ENCODE measurements at regions not wholly inside any gene's neighbourhood (a gene's known extent, or its start where the extent isn't known, plus 50 kb on each side); places are given as distances from the start of the nearest gene placed in this dataset.
"Not testable (repeated sequence)": the region's sequence is repeated elsewhere in the genome, so short reads cannot be mapped to it uniquely, and the experiment has no call there.

GRCh38 chr7:4519819-4520520, 162.1 kb upstream of the FOXK1 start:
- FAIRE-seq (no peak), DNase-seq (ENCODE audit: insufficient read length, low spot score) (no peak)

GRCh38 chr7:4523219-4523618, 158.9 kb upstream of the FOXK1 start:
- DNase-seq (ENCODE audit: insufficient read length, low spot score) (no peak), FAIRE-seq (no peak)

- DNase-seq (ENCODE audit: insufficient read length, low spot score) = no peak
These were observed 158.2 kb upstream of the FOXK1 start for GRCh38 chr7:4523873-4524272.

GRCh38 chr7:4525884-4526283, 156.2 kb upstream of the FOXK1 start:
- FAIRE-seq (no peak), DNase-seq (ENCODE audit: insufficient read length, low spot score) (no peak)

More at GRCh38 chr7:4523873-4524272, 158.2 kb upstream of the FOXK1 start:
- FAIRE-seq = no peak

- DNase-seq (ENCODE audit: insufficient read length, low spot score) = no peak
These were observed 154.0 kb upstream of the FOXK1 start for GRCh38 chr7:4527988-4528636.

GRCh38 chr7:4531236-4531635, 150.9 kb upstream of the FOXK1 start:
- DNase-seq (ENCODE audit: insufficient read length, low spot score) = no peak
- FAIRE-seq = no peak

More at GRCh38 chr7:4527988-4528636, 154.0 kb upstream of the FOXK1 start:
- FAIRE-seq = no peak

- not testable (repeated sequence) for FAIRE-seq; DNase-seq (ENCODE audit: insufficient read length, low spot score)
These were observed 148.8 kb upstream of the FOXK1 start for GRCh38 chr7:4533339-4533738.

GRCh38 chr7:4549681-4550080, 132.4 kb upstream of the FOXK1 start:
- DNase-seq (ENCODE audit: insufficient read length, low spot score) (no peak), FAIRE-seq (no peak)

- DNase-seq (ENCODE audit: insufficient read length, low spot score) (no peak), FAIRE-seq (no peak)
These were observed 132.0 kb upstream of the FOXK1 start for GRCh38 chr7:4550117-4550516.

- DNase-seq (ENCODE audit: insufficient read length, low spot score) (no peak), FAIRE-seq (no peak)
These were observed 129.1 kb upstream of the FOXK1 start for GRCh38 chr7:4552985-4553384.

- FAIRE-seq = no peak
These were observed 125.0 kb upstream of the FOXK1 start for GRCh38 chr7:4556868-4557793.

GRCh38 chr7:4561795-4562194, 120.3 kb upstream of the FOXK1 start:
- FAIRE-seq (no peak), DNase-seq (ENCODE audit: insufficient read length, low spot score) (no peak)

More at GRCh38 chr7:4556868-4557793, 125.0 kb upstream of the FOXK1 start:
- no peak for DNase-seq (ENCODE audit: insufficient read length, low spot score)

- DNase-seq (ENCODE audit: insufficient read length, low spot score) = no peak
- no peak for FAIRE-seq
These were observed 115.4 kb upstream of the FOXK1 start for GRCh38 chr7:4566714-4567113.

- DNase-seq (ENCODE audit: insufficient read length, low spot score) = no peak
- FAIRE-seq = no peak
These were observed 107.2 kb upstream of the FOXK1 start for GRCh38 chr7:4574851-4575250.

- FAIRE-seq = no peak
- no peak for DNase-seq (ENCODE audit: insufficient read length, low spot score)
These were observed 106.8 kb upstream of the FOXK1 start for GRCh38 chr7:4575254-4575653.

GRCh38 chr7:4602905-4603842, 78.9 kb upstream of the FOXK1 start:
- DNase-seq (ENCODE audit: insufficient read length, low spot score) (no peak), FAIRE-seq (no peak)

GRCh38 chr7:4603843-4604231, 78.3 kb upstream of the FOXK1 start:
- DNase-seq (ENCODE audit: insufficient read length, low spot score) = no peak
- no peak for FAIRE-seq

- no peak for DNase-seq (ENCODE audit: insufficient read length, low spot score)
- no peak for FAIRE-seq
These were observed 77.6 kb upstream of the FOXK1 start for GRCh38 chr7:4604456-4604940.

- FAIRE-seq = no peak
- DNase-seq (ENCODE audit: insufficient read length, low spot score) = no peak
These were observed 75.3 kb upstream of the FOXK1 start for GRCh38 chr7:4606797-4607196.

- DNase-seq (ENCODE audit: insufficient read length, low spot score) = no peak
- no peak for FAIRE-seq
These were observed 74.8 kb upstream of the FOXK1 start for GRCh38 chr7:4607311-4607729.

All from GM19239 (cell line).